Small intestine (tissue), 7 donors: ENCODE measurements at regions not wholly inside any gene's neighbourhood (a gene's known extent, or its start where the extent isn't known, plus 50 kb on each side); places are given as distances from the start of the nearest gene placed in this dataset.
"Not testable (repeated sequence)": the region's sequence is repeated elsewhere in the genome, so short reads cannot be mapped to it uniquely, and the experiment has no call there.

ENCODE experiments used
- DNase-seq, 2 donors: peaks; one replicate each; pipeline versions ENCODE4 v3.0.0 to v3.0.0-alpha.2; 2013
- FAIRE-seq: peaks from 2 replicates; lab custom pipeline; 2012; peaks lifted over from hg19 to GRCh38; lab: Jason Lieb, UNC
- H3K27ac ChIP-seq, 3 donors: one replicate each; pipeline ENCODE4 v1.5.1; 2013; ENCODE audit warnings: low read length in 2 of 3, mild to moderate bottlenecking in 2 of 3, control low read depth in 1 of 3, inconsistent platforms in 1 of 3, low read depth in 1 of 3, moderate library complexity in 1 of 3
- H3K27me3 ChIP-seq, 3 donors: one replicate each; pipeline ENCODE4 v1.6.1; 2013; ENCODE audit warnings: low read length in 3 of 3, inconsistent platforms in 1 of 3; ENCODE audit not compliant: control insufficient read depth in 3 of 3, insufficient read depth in 3 of 3
- H3K36me3 ChIP-seq, 3 donors: one replicate each; pipeline ENCODE4 v1.6.1; 2013; ENCODE audit warnings: low read length in 3 of 3, inconsistent platforms in 1 of 3, low read depth in 1 of 3, mild to moderate bottlenecking in 1 of 3, moderate library complexity in 1 of 3; ENCODE audit not compliant: control insufficient read depth in 3 of 3, insufficient read depth in 2 of 3
- H3K4me1 ChIP-seq, 3 donors: one replicate each; pipeline ENCODE4 v1.6.1; 2013; ENCODE audit warnings: low read length in 2 of 3, inconsistent platforms in 1 of 3, low read depth in 1 of 3, mild to moderate bottlenecking in 1 of 3, moderate library complexity in 1 of 3; ENCODE audit not compliant: control insufficient read depth in 3 of 3, insufficient read depth in 2 of 3
- H3K4me3 ChIP-seq, 3 donors: one replicate each; pipeline ENCODE4 v1.5.1; 2013; ENCODE audit warnings: low read length in 3 of 3, control low read depth in 1 of 3, inconsistent platforms in 1 of 3, low read depth in 1 of 3, mild to moderate bottlenecking in 1 of 3, moderate library complexity in 1 of 3
- H3K9me3 ChIP-seq, 2 donors: one replicate each; pipeline ENCODE4 v1.6.1; 2013; ENCODE audit warnings: low read depth in 1 of 2, low read length in 1 of 2; ENCODE audit not compliant: control insufficient read depth in 2 of 2, insufficient read depth in 1 of 2
- WGBS, 3 donors: extraction: QIAGEN DNeasy Blood & Tissue Kit; methylation state at CpG; one replicate each; pipeline ENCODE4 v1.1.7; 2013; 5-methylcytosine and 5-hydroxymethylcytosine counted together
- donor health status: healthy with polysubstance abuse.
- donor health status: control.
- donor health status: control.
- donor health status: Bipolar disorder and iron deficiency.
- donor health status: healthy.

DNA sequence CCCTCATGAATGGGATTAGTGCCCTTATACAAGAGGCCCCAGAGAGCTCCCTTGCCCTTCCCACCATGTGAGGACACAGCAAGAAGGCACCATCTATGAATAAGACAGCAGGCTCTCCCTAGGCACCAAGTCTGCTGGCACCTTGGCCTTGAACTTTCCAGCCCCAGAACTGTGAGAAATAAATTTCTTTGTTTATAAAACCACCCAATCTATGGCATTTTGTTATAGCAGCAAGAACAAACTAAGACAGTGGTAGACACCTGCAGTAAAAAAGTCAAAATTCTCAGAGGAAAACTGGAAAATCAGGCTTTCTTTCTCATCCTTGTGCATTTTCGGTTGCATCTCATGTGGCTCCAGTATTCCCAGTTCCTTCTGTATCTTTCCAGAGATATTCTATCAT, 90.3 kb downstream of the LSM3 start:
- Histone ChIP-seq H3K4me1 (peaks cover 0 to 14% (median 0%) of the 10 kb centered on the region in 3 donors), H3K4me3 (no peak overlapping the region), H3K9me3 (peaks cover 0 to 6% of the 10 kb centered on the region in 2 donors), H3K36me3 (no peaks in the 10 kb centered on the region), H3K27me3 (no peaks in the 10 kb centered on the region), H3K27ac (no peak overlapping the region)
- no peak for FAIRE-seq
- 95 to 100% (median 100%) methylated on average over 1 of the region's 1 CpG for WGBS, 3 donors
- DNase-seq, result no peak

DNA sequence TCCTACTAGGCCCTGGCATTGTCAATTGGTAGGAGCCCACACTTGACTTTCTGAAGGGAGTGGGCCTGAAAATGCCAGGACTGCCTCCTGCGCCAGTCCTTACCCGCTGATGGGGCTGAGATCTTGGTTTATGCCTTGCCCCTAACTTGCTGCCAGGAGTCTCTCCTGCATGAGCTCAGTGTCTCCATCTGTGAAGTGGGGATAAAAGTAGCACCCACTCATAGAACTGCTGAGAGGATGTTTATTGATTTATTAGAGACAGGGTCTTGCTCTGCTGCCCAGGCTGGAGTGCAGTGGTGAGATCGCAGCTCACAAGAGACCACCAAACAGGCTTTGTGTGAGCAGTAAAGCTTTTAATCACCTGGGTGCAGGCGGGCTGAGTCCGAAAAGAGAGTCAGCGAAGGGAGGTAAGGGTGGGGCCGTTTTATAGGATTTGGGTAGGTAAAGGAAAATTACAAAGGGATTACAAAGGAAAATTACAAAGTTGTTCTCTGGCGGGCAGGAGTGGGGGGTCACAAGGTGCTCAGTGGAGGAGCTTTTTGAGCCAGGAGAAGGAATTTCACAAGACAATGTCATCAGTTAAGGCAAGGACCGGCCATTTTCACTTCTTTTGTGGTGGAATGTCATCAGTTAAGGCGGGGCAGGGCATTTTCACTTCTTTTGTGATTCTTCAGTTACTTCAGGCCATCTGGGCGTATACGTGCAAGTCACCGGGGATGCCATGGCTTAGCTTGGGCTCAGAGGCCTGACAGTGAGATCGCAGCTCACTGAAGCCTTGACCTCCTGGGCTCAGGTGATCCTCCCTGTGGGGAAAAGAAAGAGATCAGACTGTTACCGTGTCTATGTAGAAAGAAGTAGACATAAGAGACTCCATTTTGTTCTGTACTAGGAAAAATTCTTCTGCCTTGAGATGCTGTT, 93.7 kb downstream of the LSM3 start:
- H3K9me3 ChIP-seq, H3K27me3 ChIP-seq, H3K36me3 ChIP-seq, H3K4me1 ChIP-seq, FAIRE-seq, H3K27ac ChIP-seq, H3K4me3 ChIP-seq, DNase-seq: not testable (repeated sequence)
- WGBS, 3 donors, result 90 to 95% (median 92%) methylated on average over 14 to 15 of the region's 15 CpGs

DNA sequence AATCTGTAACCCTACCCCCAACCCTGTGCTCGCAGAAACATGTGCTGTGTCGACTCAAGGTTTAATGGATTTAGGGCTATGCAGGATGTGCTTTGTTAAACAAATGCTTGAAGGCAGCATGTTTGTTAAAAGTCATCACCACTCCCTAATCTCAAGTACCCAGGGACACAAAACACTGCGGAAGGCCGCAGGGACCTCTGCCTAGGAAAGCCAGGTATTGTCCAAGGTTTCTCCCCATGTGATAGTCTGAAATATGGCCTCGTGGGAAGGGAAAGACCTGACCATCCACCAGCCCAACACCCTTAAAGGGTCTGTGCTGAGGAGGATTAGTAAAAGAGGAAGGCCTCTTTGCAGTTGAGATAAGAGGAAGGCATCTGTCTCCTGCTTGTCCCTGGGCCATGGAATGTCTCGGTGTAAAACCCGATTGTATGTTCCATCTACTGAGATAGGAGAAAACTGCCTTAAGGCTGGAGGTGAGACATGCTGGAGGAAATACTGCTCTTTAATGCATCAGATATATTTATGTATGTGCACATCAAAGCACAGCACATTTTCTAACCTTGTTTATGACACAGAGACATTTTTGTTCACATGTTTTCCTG, 94.4 kb downstream of the LSM3 start:
- 71 to 81% (median 78%) methylated on average over 5 to 7 of the region's 7 CpGs for WGBS, 3 donors
- not testable (repeated sequence) for H3K27me3 ChIP-seq, FAIRE-seq, H3K36me3 ChIP-seq, H3K4me3 ChIP-seq, H3K9me3 ChIP-seq, H3K4me1 ChIP-seq, H3K27ac ChIP-seq, DNase-seq

DNA sequence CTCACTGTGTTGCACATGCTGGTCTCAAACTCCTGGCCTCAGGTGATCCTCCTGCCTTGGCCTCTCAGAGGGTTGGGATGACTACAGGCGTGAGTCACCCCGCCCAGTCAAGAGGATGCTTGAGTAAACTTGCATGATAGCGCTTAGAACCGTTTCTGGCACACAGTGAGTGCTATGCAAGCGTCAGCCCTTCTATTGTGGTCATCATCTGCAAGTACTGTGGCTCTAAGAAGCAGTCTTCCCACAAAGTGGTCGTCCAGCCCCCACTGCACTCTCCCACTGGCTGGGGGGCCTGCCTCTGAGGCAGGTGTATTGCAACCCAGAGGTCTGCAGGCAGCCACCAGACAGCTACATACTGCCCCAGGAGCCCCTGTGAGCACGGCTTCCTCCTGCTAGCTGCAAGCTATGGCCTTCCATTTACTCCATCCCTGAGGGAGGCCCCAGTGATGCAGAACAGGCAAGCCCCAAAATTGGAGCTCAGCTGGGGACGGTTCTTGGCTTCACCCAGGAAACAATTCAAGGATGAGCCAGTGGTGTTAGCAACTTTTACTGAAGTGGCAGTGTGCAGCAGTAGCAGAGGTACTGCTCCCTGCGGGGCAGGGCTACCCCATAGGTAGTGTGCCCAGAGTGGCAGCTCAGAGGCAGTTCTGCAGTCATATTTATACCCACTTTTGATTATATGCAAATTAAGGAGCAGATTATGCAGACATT, 95.4 kb downstream of the LSM3 start:
- no peaks in the 10 kb centered on the region for H3K4me1 ChIP-seq
- H3K27ac ChIP-seq, result no peak overlapping the region
- no peaks in the 10 kb centered on the region for H3K27me3 ChIP-seq
- H3K9me3 ChIP-seq, result no peaks in the 10 kb centered on the region
- H3K4me3 ChIP-seq, result no peak overlapping the region
- no peaks in the 10 kb centered on the region for H3K36me3 ChIP-seq
- WGBS, 3 donors, result 69 to 82% (median 78%) methylated on average over 9 of the region's 9 CpGs
- FAIRE-seq, result no peak
- no peak for DNase-seq

DNA sequence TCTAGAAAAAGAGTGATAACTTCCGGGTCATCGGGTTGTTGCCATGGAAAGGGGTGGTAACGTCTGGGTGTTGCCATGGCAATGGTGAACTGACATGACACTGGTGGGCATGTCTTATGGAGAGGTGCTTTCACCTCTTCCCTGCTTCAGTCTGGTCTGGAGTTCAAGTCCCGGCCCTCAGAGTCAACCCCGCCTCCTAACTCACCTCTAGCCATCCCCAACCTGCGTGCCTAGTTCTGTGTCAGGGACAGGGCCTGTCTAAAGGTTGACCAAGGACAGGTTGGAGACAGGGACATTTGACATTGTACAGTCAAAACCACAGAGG, 96.0 kb downstream of the LSM3 start:
- WGBS, 3 donors, result 70 to 84% (median 76%) methylated on average over 6 of the region's 6 CpGs
- no peaks in the 10 kb centered on the region for H3K4me1 ChIP-seq
- DNase-seq, result no peak

DNA sequence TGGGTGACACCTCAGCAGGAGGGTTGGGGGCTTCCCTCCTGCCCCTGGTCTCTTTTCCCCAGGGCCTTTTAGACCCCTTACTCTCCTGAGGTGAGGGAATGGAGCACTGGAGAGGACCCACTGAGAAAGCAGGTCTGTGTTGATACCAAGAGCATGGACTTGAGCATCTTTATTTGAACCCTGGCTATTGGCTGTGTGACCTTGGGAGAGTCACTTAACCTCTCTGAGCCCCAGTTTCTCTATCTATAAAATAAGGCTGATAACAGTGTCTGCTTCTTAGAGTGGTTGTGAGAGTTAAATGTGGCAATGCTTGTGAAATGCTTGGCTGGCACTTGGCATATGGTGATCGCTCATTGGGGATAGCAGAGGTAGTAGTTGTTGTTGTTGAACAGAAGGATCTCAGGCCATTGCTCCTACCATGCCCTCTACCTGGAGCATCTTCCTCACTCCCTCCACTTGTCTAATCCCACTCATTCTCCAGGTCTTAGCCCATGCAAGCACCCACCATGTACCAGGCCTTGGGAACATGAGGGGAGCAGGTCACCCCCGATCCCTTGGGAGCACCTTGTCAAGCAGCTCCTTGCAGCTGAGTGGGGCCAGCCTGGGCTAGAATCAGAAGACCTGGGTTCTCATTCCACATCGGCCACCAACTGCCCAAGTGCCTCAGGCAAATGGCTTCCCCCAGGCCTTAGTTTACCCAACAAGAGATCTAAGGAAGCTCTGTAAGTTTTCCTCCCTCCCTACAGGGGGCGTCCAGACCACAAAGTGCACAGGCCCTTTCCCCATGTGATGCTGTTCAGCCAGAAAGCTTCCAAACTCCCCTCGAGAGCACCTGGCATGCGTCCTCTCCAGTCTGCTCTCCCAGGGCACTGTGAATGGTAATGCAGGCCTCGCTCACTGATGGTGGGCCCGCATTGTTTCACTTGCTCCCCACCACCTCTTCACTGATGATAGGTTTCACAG, 96.7 kb downstream of the LSM3 start:
- WGBS, 3 donors, result 83 to 89% (median 86%) methylated on average over 8 of the region's 8 CpGs
- Histone ChIP-seq H3K9me3 (no peaks in the 10 kb centered on the region), H3K27me3 (no peaks in the 10 kb centered on the region), H3K27ac (no peak overlapping the region), H3K36me3 (no peaks in the 10 kb centered on the region), H3K4me3 (no peak overlapping the region), H3K4me1 (no peaks in the 10 kb centered on the region)
- peak in 1 of 2 donors; percentile 27 for DNase-seq
- no peak for FAIRE-seq

More for the DNA sequence above, 96.0 kb downstream of the LSM3 start:
- H3K36me3 ChIP-seq, result no peaks in the 10 kb centered on the region
- no peak overlapping the region for H3K4me3 ChIP-seq
- no peaks in the 10 kb centered on the region for H3K27me3 ChIP-seq
- FAIRE-seq, result no peak
- H3K27ac ChIP-seq, result no peak overlapping the region
- no peaks in the 10 kb centered on the region for H3K9me3 ChIP-seq

DNA sequence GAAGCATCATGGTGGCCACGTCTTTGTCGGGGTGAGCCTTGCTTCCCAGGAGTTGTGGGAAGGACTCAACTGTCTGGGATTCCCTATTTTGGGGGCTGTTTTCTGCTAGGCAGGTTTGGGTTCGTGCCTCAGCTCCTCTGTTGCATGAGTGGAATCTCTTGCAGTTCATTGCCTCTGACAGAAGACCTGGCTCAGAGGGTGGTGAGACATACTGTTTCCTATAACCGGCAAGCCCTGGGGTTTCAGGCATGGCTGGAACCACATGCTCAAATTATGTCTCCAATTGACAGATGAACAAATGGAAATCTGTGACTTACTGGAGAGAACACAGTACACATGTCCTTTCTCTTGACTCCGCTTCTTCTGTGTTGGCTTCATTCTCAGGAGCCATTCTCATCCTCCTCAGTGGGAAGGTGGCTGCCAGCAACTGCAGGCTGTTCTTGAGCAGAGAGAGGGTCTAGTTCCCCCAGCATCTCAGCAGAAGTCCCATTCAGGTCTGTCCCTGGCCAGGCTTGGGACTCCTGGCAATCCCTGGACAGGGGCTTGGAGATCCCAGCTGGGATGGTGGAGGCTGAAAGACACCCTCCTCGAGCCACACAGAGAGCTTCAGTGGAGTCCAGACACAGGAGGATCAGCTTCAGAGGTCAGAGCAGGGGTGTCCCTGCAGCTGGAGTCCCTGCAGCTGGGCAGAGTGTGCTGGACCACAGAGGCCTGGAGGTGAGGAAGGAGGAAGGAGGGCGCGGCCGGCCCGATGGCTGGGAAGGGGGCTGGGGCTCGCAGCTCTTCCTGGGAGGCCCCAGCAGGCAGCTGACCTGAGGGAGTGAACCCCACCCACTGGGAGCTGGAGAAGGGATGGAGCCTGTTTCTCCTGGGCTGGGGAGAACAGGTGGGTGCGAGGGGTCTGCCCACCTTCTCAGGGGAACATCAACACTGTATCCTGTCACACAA, 97.6 kb downstream of the LSM3 start:
- Histone ChIP-seq H3K9me3 (no peaks in the 10 kb centered on the region), H3K27me3 (no peaks in the 10 kb centered on the region), H3K36me3 (no peaks in the 10 kb centered on the region), H3K4me1 (no peaks in the 10 kb centered on the region), H3K4me3 (no peak overlapping the region), H3K27ac (no peak overlapping the region)
- WGBS, 3 donors, result 76 to 84% (median 83%) methylated on average over 12 of the region's 12 CpGs
- no peak for FAIRE-seq
- DNase-seq, result no peak
